GM06990 (cell line): ENCODE measurements at regions not wholly inside any gene's neighbourhood (a gene's known extent, or its start where the extent isn't known, plus 50 kb on each side); places are given as distances from the start of the nearest gene placed in this dataset.

Experiments
- DNase-seq: peaks from one replicate; pipeline ENCODE4 v3.0.0-alpha.2; 2011; ENCODE audit not compliant: insufficient read length; ENCODE audit errors: extremely low read depth
- H3K27me3 ChIP-seq: replicated peaks from 2 replicates; pipeline ENCODE4 v1.6.0; 2011; ENCODE audit warnings: low read length; ENCODE audit not compliant: control insufficient read depth, insufficient read depth
- H3K36me3 ChIP-seq: 2 replicates; pipeline ENCODE4 v1.5.1; 2011; ENCODE audit warnings: low read length; ENCODE audit not compliant: control insufficient read depth, insufficient read depth
- H3K4me3 ChIP-seq: replicated peaks from 2 replicates; pipeline ENCODE4 v1.5.1; 2011; ENCODE audit warnings: low read depth, mild to moderate bottlenecking, control low read depth, low read length
- CTCF ChIP-seq: IDR thresholded peaks from 2 replicates; pipeline ENCODE4 v1.5.1; 2011; ENCODE audit warnings: low read length, control low read depth, mild to moderate bottlenecking, inconsistent platforms; ENCODE audit not compliant: insufficient read depth, poor library complexity, severe bottlenecking

DNA sequence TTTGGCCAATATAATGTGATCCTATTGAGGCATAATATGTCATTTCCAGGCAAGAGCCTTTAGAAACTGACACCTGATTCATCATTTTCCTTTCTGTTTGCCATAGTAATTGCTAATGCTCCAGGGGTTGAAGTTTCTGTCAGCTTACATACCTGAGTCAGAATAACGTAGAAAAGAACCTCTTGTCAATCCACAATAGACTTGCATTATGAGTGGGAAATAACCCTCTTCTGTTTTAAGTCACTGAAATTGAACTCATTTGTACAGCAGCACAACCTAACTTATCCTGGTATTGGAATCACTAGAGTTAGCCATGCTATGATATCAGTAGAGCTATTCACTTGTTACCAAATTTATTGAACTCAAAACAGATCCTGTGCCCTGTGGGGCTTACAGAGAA is 101.7 kb upstream of the TP63 start:
- Histone ChIP-seq H3K4me3 (no peak overlapping the region), H3K36me3 (no peaks in the 10 kb centered on the region), H3K27me3 (no peaks in the 10 kb centered on the region)
- DNase-seq, result peak; percentile 37
- TF ChIP-seq CTCF, result no peak

- no peaks in the 10 kb centered on the region for H3K27me3 ChIP-seq
- no peak overlapping the region for H3K4me3 ChIP-seq
- H3K36me3 ChIP-seq, result no peaks in the 10 kb centered on the region
- TF ChIP-seq CTCF, result no peak
- no peak for DNase-seq
Observed at GRCh38 chr3:189529889-189530471, 101.2 kb upstream of the TP63 start.

DNA sequence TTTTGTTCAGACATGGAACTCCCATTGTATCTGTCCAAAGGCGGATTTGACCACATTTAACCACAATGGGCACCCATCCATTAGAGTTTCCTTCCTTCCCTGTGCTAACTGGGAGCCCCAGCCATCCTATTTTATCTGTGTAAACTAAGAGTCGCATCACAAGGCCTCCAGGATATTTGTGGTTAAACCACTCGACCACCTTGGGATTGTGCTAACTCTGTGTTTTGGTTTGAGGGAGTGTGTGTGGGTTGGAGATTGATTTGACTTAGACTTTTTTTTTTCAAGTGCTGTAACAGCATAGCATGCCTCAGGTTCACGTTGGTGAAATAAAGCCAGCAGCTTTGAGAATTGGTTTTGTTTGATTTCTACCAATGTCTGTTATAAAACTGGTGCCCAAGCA is 100.4 kb upstream of the TP63 start:
- H3K27me3 ChIP-seq, result no peaks in the 10 kb centered on the region
- no peak overlapping the region for H3K4me3 ChIP-seq
- no peak for TF ChIP-seq CTCF
- no peaks in the 10 kb centered on the region for H3K36me3 ChIP-seq
- no peak for DNase-seq

- no peak for TF ChIP-seq CTCF
- H3K36me3 ChIP-seq, result no peaks in the 10 kb centered on the region
- H3K4me3 ChIP-seq, result no peak overlapping the region
- DNase-seq, result no peak
- no peaks in the 10 kb centered on the region for H3K27me3 ChIP-seq
Observed at GRCh38 chr3:189531271-189531670, 99.9 kb upstream of the TP63 start.

- DNase-seq, result no peak
- Histone ChIP-seq H3K36me3 (no peaks in the 10 kb centered on the region), H3K4me3 (no peak overlapping the region), H3K27me3 (no peaks in the 10 kb centered on the region)
- TF ChIP-seq CTCF, result no peak
Observed at GRCh38 chr3:189534531-189534930, 96.7 kb upstream of the TP63 start.

- H3K27me3 ChIP-seq, result no peaks in the 10 kb centered on the region
- H3K4me3 ChIP-seq, result no peak overlapping the region
- no peak for DNase-seq
- H3K36me3 ChIP-seq, result no peaks in the 10 kb centered on the region
- TF ChIP-seq CTCF, result no peak
Observed at GRCh38 chr3:189537135-189537534, 94.1 kb upstream of the TP63 start.
